PC-3 (cell line): ENCODE measurements at regions not wholly inside any gene's neighbourhood (a gene's known extent, or its start where the extent isn't known, plus 50 kb on each side); places are given as distances from the start of the nearest gene placed in this dataset.

Source experiments
- ATAC-seq: fragments of 200-7000 bp; cut with Tn5 transposase; 2 replicates; pipeline ENCODE4 v1.9.1; 2020; ENCODE audit warnings: mild to moderate bottlenecking, moderate library complexity
- BruUV-seq: library from RNA; stranded (reverse); fragments of 400-500 nt; replicated peaks from 2 replicates; lab custom pipeline; 2021; lab: Mats Ljungman, UMichigan
- CTCF ChIA-PET: fragments of 300-600 bp; sonication (Branson Sonifier 250); formaldehyde crosslinking; loops from one replicate; lab custom pipeline; 2022; ENCODE audit warnings: antibody characterized with exemption; lab: Charles Lee
- POLR2A ChIA-PET: fragments of 300-600 bp; sonication (Branson Sonifier 250); formaldehyde crosslinking; loops from one replicate; lab custom pipeline; 2022; ENCODE audit warnings: antibody characterized with exemption; ENCODE audit not compliant: unreplicated experiment; lab: Charles Lee
- DNase-seq: peaks from one replicate; pipeline ENCODE4 v3.0.0-alpha.2; 2015
- H2AFZ ChIP-seq: fragments of 300-600 bp; sonication (generic); 2 replicates; pipeline ENCODE4 v1.6.0; 2016; ENCODE audit warnings: antibody characterized with exemption, low read length
- H3F3A ChIP-seq: fragments of 300-600 bp; sonication (generic); one replicate; pipeline ENCODE4 v1.6.0; 2017; ENCODE audit warnings: antibody characterized with exemption, low read length, control low read depth, mild to moderate bottlenecking; ENCODE audit not compliant: unreplicated experiment
- H3K27ac ChIP-seq: fragments of 300-600 bp; sonication (generic); 2 replicates; pipeline ENCODE4 v1.5.1; 2016; ENCODE audit warnings: mild to moderate bottlenecking, low read length
- H3K27me3 ChIP-seq: fragments of 300-600 bp; sonication (generic); 2 replicates; pipeline ENCODE4 v1.6.1; 2016; ENCODE audit warnings: low read length, mixed read lengths
- H3K36me3 ChIP-seq: fragments of 300-600 bp; sonication (generic); 2 replicates; pipeline ENCODE4 v1.6.1; 2016; ENCODE audit warnings: low read depth, mixed run types, low read length, mixed read lengths
- H3K4me1 ChIP-seq: fragments of 300-600 bp; sonication (generic); 2 replicates; pipeline ENCODE4 v1.5.1; 2016; ENCODE audit warnings: low read length; ENCODE audit not compliant: insufficient read depth
- H3K4me2 ChIP-seq: fragments of 300-600 bp; sonication (generic); 2 replicates; pipeline ENCODE4 v1.6.0; 2016; ENCODE audit warnings: low read length
- H3K4me3 ChIP-seq: fragments of 300-600 bp; sonication (generic); 2 replicates; pipeline ENCODE4 v1.5.1; 2016; ENCODE audit warnings: mild to moderate bottlenecking, low read length, mixed read lengths
- H3K79me2 ChIP-seq: fragments of 300-600 bp; sonication (generic); 2 replicates; pipeline ENCODE4 v1.6.1; 2017; ENCODE audit warnings: low read length, mixed read lengths
- H3K9ac ChIP-seq: fragments of 300-600 bp; sonication (generic); 2 replicates; pipeline ENCODE4 v1.6.0; 2016; ENCODE audit warnings: mild to moderate bottlenecking, low read length
- H3K9me2 ChIP-seq: fragments of 300-600 bp; sonication (generic); replicated peaks from 2 replicates; pipeline ENCODE4 v1.6.1; 2016; ENCODE audit warnings: mixed run types, low read length, mixed read lengths
- H3K9me3 ChIP-seq: fragments of 300-600 bp; sonication (generic); 2 replicates; pipeline ENCODE4 v1.6.1; 2016; ENCODE audit warnings: low read length, mixed read lengths
- H4K20me1 ChIP-seq: fragments of 300-600 bp; sonication (generic); 2 replicates; pipeline ENCODE4 v1.6.1; 2016; ENCODE audit warnings: low read length, mixed read lengths
- CTCF ChIP-seq: fragments of 300-600 bp; sonication (generic); conservative IDR thresholded peaks from 2 replicates; pipeline ENCODE4 v1.5.1; 2017; ENCODE audit warnings: antibody characterized with exemption, low read depth, mild to moderate bottlenecking, low read length
- EZH2 ChIP-seq: fragments of 300-600 bp; sonication (generic); IDR thresholded peaks from one replicate; pipeline ENCODE4 v1.6.1; 2017; ENCODE audit warnings: antibody characterized with exemption, mild to moderate bottlenecking, low read length; ENCODE audit not compliant: unreplicated experiment
- EZH2phosphoT487 ChIP-seq: fragments of 300-600 bp; sonication (generic); IDR thresholded peaks from 2 replicates; pipeline ENCODE4 v1.6.1; 2018; ENCODE audit warnings: mild to moderate bottlenecking, antibody characterized with exemption, low read length, borderline replicate concordance
- intact Hi-C: fragments of 100-400 bp; cut with micrococcal nuclease; formaldehyde crosslinking; loops from 2 replicates; pipeline ENCODE4 v1.9.0; 2023

DNA sequence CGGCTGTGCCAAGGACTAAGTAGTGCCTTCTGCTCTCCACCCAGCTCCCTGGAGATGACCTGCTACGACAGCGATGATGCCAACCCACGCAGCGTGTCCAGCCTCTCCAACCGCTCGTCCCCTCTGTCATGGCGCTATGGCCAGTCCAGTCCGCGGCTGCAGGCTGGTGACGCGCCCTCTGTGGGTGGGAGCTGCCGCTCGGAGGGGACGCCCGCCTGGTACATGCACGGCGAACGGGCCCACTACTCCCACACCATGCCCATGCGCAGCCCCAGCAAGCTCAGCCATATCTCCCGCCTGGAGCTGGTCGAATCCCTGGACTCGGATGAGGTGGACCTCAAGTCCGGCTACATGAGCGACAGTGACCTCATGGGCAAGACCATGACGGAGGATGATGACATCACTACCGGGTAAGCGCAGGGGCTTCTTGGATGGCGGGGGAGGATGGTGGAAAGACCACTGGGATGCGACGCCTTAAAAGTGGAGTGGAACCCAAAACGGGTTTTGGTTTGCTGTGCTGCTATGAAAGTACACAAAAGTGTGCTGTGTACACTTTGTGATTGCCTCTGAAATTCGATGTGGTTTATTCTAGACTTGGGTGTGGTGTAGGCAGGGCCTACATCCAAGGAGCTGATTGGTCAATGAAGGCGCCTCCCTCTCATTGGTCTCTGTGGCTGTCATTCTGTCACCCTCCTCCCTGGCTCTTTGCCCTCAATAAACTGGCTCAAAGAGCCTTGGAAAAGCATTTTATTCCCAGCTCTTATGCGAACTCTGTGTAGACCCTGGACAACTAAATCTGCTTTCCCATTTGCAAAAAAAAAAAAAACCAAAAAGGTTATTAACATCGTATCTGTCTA, 110.4 kb upstream of the IPO9 start:
- Histone ChIP-seq H2AFZ (no peak overlapping the region), H3K79me2 (no peaks in the 10 kb centered on the region), H3K9me2 (no peaks in the 10 kb centered on the region), H4K20me1 (no peaks in the 10 kb centered on the region), H3K36me3 (no peaks in the 10 kb centered on the region), H3K27me3 (no peaks in the 10 kb centered on the region), H3K4me1 (peaks cover 24% of the 10 kb centered on the region), H3K4me2 (no peak overlapping the region), H3K9me3 (no peaks in the 10 kb centered on the region), H3K27ac (no peak overlapping the region), H3K9ac (no peak overlapping the region), H3F3A (no peaks in the 10 kb centered on the region), H3K4me3 (no peak overlapping the region)
- POLR2A ChIA-PET = no interaction called here
- DNase-seq (no peak), ATAC-seq (no peak)
- CTCF ChIA-PET = no interaction called here
- BruUV-seq = no TSS peak
- intact Hi-C loops = no loop called here
- TF ChIP-seq EZH2phosphoT487 (no peak), CTCF (no peak), EZH2 (no peak)

DNA sequence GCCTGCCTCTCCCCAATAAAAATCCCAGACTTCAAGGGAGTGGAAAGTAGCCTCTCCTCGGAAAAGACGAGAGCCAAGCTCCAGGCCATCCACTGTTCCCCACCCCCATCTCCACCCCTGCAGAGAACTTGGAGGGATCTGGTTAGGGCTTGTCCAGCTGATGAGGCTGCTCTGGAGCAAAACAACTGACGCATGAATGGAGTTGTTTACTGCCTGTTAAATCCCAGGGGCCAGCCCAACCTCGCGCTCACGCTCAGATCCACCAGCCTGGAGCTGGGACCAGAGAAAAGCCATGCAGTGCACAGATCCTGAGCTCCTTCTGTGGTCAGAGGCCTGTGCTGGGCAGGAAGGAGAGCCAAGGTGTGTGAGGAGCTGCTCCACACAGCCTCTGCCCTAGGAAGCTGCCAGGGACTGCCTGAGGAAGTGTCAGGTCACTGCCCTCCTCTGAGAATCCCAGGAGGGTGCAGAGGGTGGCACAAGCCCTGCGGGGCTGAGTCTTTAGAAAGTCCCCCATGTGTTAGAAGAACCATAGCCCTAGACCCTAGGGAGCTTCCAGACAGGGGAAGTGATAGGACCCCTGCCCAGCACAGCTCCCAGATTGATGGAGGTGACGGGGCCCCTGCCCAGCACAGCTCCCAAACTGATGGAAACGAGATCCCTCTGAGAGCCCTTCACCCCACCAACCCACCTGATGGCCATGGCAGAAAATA, 109.0 kb upstream of the IPO9 start:
- no peak overlapping the region for H3K4me2 ChIP-seq
- no peaks in the 10 kb centered on the region for H3K9me2 ChIP-seq
- ATAC-seq = no peak
- DNase-seq = no peak
- H3K4me1 ChIP-seq = peaks cover 12% of the 10 kb centered on the region
- TF ChIP-seq EZH2phosphoT487 = no peak
- TF ChIP-seq EZH2 = no peak
- TF ChIP-seq CTCF = no peak
- H3K27ac ChIP-seq = no peak overlapping the region
- no peaks in the 10 kb centered on the region for H4K20me1 ChIP-seq
- H3F3A ChIP-seq = no peaks in the 10 kb centered on the region
- no peak overlapping the region for H2AFZ ChIP-seq
- H3K9me3 ChIP-seq = no peaks in the 10 kb centered on the region
- intact Hi-C loops = no loop called here
- no peak overlapping the region for H3K4me3 ChIP-seq
- no peaks in the 10 kb centered on the region for H3K27me3 ChIP-seq
- POLR2A ChIA-PET = interaction anchor here (0.6 kb wide), 1 partner anchor 229 kb away, joined by 3 read pairs; no protein-coding TSS in a partner anchor
- BruUV-seq = no TSS peak
- H3K36me3 ChIP-seq = no peaks in the 10 kb centered on the region
- H3K79me2 ChIP-seq = no peaks in the 10 kb centered on the region
- CTCF ChIA-PET = no interaction called here
- H3K9ac ChIP-seq = no peak overlapping the region
